ENCODE measurements at regions not wholly inside any gene's neighbourhood (a gene's known extent, or its start where the extent isn't known, plus 50 kb on each side); places are given as distances from the start of the nearest gene placed in this dataset.

GRCh38 chr17:72511242-72511641, 390.4 kb downstream of the SOX9 start:
- no peak for DNase-seq

GRCh38 chr17:72511874-72512273, 391.1 kb downstream of the SOX9 start:
- no peak for DNase-seq

- no peak for DNase-seq
Measured at GRCh38 chr17:72512649-72513556, 392.1 kb downstream of the SOX9 start.

GRCh38 chr17:72514321-72514861, 393.6 kb downstream of the SOX9 start:
- DNase-seq = no peak

GRCh38 chr17:72514891-72515290, 394.1 kb downstream of the SOX9 start:
- no peak for DNase-seq

- no peak for DNase-seq
Measured at GRCh38 chr17:72515291-72516065, 394.7 kb downstream of the SOX9 start.

GRCh38 chr17:72516772-72517399, 396.1 kb downstream of the SOX9 start:
- no peak for DNase-seq

GRCh38 chr17:72517413-72518158, 396.8 kb downstream of the SOX9 start:
- DNase-seq = no peak

- DNase-seq = no peak
Measured at GRCh38 chr17:72518159-72518732, 397.4 kb downstream of the SOX9 start.

- DNase-seq = no peak
Measured at GRCh38 chr17:72518753-72519597, 398.2 kb downstream of the SOX9 start.

GRCh38 chr17:72519598-72519936, 398.7 kb downstream of the SOX9 start:
- DNase-seq = no peak

GRCh38 chr17:72520665-72521303, 400.0 kb downstream of the SOX9 start:
- DNase-seq = no peak

GRCh38 chr17:72523491-72523890, 402.7 kb downstream of the SOX9 start:
- no peak for DNase-seq

- no peak for DNase-seq
Measured at GRCh38 chr17:72525225-72526015, 404.6 kb downstream of the SOX9 start.

GRCh38 chr17:72526769-72527168, 405.9 kb downstream of the SOX9 start:
- DNase-seq = no peak

- no peak for DNase-seq
Measured at GRCh38 chr17:72527789-72528188, 407.0 kb downstream of the SOX9 start.

- no peak for DNase-seq
Measured at GRCh38 chr17:72528683-72529082, 407.9 kb downstream of the SOX9 start.

GRCh38 chr17:72529386-72529785, 408.6 kb downstream of the SOX9 start:
- no peak for DNase-seq

GRCh38 chr17:72530454-72530853, 409.6 kb downstream of the SOX9 start:
- no peak for DNase-seq

- DNase-seq = no peak
Measured at GRCh38 chr17:72531729-72532128, 410.9 kb downstream of the SOX9 start.
